ENCODE measurements at regions not wholly inside any gene's neighbourhood (a gene's known extent, or its start where the extent isn't known, plus 50 kb on each side); places are given as distances from the start of the nearest gene placed in this dataset.

DNA sequence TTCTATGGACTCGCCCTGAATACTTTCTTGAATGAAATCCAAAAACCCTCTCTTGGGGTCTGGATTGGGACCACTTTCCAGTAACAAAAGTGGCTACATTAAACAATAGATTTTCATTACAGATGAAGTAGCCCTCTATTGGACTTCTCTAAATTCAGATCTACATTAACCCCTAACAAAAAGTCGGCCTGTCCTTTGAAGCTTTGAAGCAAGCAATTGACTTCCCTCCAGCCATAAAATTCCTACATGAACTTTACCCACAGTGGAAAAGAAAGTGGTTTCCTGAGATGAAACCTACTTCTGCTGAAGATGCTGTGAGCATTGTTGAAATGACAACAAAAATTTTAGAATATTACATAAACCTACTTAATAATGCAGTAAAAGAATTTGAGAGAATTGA lies 967.1 kb upstream of the ROBO1 start:
- TF ChIP-seq TAF1 (conservative IDR thresholded peaks at IDR 0.05) (no peak), RAD21 (IDR thresholded peaks at IDR 0.05) (no peak)
- TF ChIP-seq, protein P1, sequence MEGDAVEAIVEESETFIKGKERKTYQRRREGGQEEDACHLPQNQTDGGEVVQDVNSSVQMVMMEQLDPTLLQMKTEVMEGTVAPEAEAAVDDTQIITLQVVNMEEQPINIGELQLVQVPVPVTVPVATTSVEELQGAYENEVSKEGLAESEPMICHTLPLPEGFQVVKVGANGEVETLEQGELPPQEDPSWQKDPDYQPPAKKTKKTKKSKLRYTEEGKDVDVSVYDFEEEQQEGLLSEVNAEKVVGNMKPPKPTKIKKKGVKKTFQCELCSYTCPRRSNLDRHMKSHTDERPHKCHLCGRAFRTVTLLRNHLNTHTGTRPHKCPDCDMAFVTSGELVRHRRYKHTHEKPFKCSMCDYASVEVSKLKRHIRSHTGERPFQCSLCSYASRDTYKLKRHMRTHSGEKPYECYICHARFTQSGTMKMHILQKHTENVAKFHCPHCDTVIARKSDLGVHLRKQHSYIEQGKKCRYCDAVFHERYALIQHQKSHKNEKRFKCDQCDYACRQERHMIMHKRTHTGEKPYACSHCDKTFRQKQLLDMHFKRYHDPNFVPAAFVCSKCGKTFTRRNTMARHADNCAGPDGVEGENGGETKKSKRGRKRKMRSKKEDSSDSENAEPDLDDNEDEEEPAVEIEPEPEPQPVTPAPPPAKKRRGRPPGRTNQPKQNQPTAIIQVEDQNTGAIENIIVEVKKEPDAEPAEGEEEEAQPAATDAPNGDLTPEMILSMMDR (IDR thresholded peaks at IDR 0.05; ENCODE audit: low read depth, low read length, missing input control), result no peak
